Calu3 (cell line): ENCODE measurements at regions not wholly inside any gene's neighbourhood (a gene's known extent, or its start where the extent isn't known, plus 50 kb on each side); places are given as distances from the start of the nearest gene placed in this dataset.

ENCODE experiments used
- BruUV-seq: library from RNA; stranded (reverse); fragments of 400-500 nt; replicated peaks from 2 replicates; lab custom pipeline; 2021; lab: Mats Ljungman, UMichigan
- CTCF ChIA-PET: fragments of 300-600 bp; sonication (Branson Sonifier 250); formaldehyde crosslinking; loops from one replicate; lab custom pipeline; 2022; ENCODE audit warnings: antibody characterized with exemption; lab: Charles Lee
- DNase-seq: peaks from one replicate; pipeline ENCODE4 v3.0.0; 2022
- H3K27ac Mint-ChIP-seq: one replicate; pipeline ENCODE4 v1.8.0; 2022; ENCODE audit warnings: mixed read lengths; ENCODE audit not compliant: unreplicated experiment
- H3K27me3 Mint-ChIP-seq: one replicate; pipeline ENCODE4 v1.8.0; 2022; ENCODE audit warnings: mixed read lengths; ENCODE audit not compliant: unreplicated experiment
- H3K36me3 Mint-ChIP-seq: one replicate; pipeline ENCODE4 v1.8.0; 2022; ENCODE audit warnings: mild to moderate bottlenecking, moderate library complexity, mixed read lengths; ENCODE audit not compliant: insufficient read depth, unreplicated experiment
- H3K4me1 Mint-ChIP-seq: one replicate; pipeline ENCODE4 v1.8.0; 2022; ENCODE audit warnings: mild to moderate bottlenecking, low read depth, mixed read lengths; ENCODE audit not compliant: unreplicated experiment
- H3K4me3 Mint-ChIP-seq: one replicate; pipeline ENCODE4 v1.8.0; 2022; ENCODE audit warnings: mild to moderate bottlenecking, low read depth, moderate library complexity, mixed read lengths; ENCODE audit not compliant: unreplicated experiment
- H3K9me3 Mint-ChIP-seq: one replicate; pipeline ENCODE4 v1.8.0; 2022; ENCODE audit warnings: low read depth, mixed read lengths; ENCODE audit not compliant: unreplicated experiment
- intact Hi-C: fragments of 100-400 bp; cut with micrococcal nuclease; formaldehyde crosslinking; loops from one replicate; pipeline ENCODE4 v1.10.0; 2022; ENCODE audit not compliant: unreplicated experiment
- TF ChIP-seq, protein P1 (sequence below): fragments of 200-600 bp; IDR thresholded peaks from one replicate; pipeline ENCODE4 v1.8.0; 2022; ENCODE audit warnings: antibody characterized with exemption; ENCODE audit not compliant: unreplicated experiment

DNA sequence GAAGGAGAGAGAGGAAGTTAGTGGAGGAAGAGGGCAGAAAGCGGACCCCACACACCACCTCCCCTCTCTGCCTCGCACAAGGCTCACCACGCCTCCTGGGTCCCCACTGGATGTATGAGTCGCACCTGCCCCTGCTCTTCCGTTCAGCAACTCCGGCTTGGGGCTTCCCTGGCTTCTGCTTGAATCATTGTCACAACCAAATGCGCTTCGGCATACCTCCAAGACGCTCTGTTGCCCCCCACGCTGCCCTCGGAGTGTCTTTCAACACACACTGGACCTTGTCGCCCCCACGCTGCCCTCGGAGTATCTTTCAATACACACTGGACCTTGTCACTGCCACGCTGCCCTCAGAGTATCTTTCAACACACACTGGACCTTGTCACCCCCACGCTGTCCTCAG is 247.2 kb downstream of the TEX29 start:
- CTCF ChIA-PET: no interaction called here
- H3K36me3 Mint-ChIP-seq: no peaks in the 10 kb centered on the region
- H3K27me3 Mint-ChIP-seq: no peaks in the 10 kb centered on the region
- intact Hi-C loops: no loop called here
- DNase-seq: no peak
- H3K27ac Mint-ChIP-seq: no peak overlapping the region
- H3K4me1 Mint-ChIP-seq: no peaks in the 10 kb centered on the region
- no peak overlapping the region for H3K4me3 Mint-ChIP-seq
- H3K9me3 Mint-ChIP-seq: peaks cover 9% of the 10 kb centered on the region
- TF ChIP-seq, protein P1, sequence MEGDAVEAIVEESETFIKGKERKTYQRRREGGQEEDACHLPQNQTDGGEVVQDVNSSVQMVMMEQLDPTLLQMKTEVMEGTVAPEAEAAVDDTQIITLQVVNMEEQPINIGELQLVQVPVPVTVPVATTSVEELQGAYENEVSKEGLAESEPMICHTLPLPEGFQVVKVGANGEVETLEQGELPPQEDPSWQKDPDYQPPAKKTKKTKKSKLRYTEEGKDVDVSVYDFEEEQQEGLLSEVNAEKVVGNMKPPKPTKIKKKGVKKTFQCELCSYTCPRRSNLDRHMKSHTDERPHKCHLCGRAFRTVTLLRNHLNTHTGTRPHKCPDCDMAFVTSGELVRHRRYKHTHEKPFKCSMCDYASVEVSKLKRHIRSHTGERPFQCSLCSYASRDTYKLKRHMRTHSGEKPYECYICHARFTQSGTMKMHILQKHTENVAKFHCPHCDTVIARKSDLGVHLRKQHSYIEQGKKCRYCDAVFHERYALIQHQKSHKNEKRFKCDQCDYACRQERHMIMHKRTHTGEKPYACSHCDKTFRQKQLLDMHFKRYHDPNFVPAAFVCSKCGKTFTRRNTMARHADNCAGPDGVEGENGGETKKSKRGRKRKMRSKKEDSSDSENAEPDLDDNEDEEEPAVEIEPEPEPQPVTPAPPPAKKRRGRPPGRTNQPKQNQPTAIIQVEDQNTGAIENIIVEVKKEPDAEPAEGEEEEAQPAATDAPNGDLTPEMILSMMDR: no peak
- BruUV-seq: no TSS peak

DNA sequence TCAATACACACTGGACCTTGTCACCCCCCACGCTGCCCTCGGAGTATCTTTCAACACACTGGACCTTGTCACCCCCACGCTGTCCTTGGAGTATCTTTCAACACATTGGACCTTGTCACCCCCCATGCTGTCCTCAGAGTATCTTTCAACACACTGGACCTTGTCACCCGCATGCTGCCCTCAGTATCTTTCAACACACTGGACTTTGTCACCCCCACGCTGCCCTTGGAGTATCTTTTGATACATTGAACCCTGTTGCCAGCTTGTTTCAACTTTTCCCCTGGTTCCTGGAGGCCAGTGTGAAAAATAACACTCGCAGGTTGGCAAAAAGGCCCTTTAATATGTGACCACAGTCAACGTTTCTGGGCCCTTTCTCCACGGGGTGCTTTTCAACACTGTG is 247.8 kb downstream of the TEX29 start:
- peaks cover 9% of the 10 kb centered on the region for H3K9me3 Mint-ChIP-seq
- no peak for DNase-seq
- CTCF ChIA-PET: no interaction called here
- no peaks in the 10 kb centered on the region for H3K36me3 Mint-ChIP-seq
- intact Hi-C loops: no loop called here
- no peak overlapping the region for H3K4me3 Mint-ChIP-seq
- no peak overlapping the region for H3K27ac Mint-ChIP-seq
- BruUV-seq: no TSS peak
- H3K27me3 Mint-ChIP-seq: no peaks in the 10 kb centered on the region
- TF ChIP-seq, protein P1: no peak
- H3K4me1 Mint-ChIP-seq: no peaks in the 10 kb centered on the region

- Mint-ChIP-seq H3K4me1 (no peaks in the 10 kb centered on the region), H3K36me3 (no peaks in the 10 kb centered on the region), H3K27me3 (no peaks in the 10 kb centered on the region), H3K9me3 (peaks cover 11% of the 10 kb centered on the region), H3K4me3 (no peak overlapping the region), H3K27ac (no peak overlapping the region)
- BruUV-seq: no TSS peak
- intact Hi-C loops: no loop called here
- CTCF ChIA-PET: no interaction called here
- no peak for DNase-seq
- TF ChIP-seq, protein P1: no peak
Measured at GRCh38 chr13:111570911-111571310, 250.5 kb downstream of the TEX29 start.

DNA sequence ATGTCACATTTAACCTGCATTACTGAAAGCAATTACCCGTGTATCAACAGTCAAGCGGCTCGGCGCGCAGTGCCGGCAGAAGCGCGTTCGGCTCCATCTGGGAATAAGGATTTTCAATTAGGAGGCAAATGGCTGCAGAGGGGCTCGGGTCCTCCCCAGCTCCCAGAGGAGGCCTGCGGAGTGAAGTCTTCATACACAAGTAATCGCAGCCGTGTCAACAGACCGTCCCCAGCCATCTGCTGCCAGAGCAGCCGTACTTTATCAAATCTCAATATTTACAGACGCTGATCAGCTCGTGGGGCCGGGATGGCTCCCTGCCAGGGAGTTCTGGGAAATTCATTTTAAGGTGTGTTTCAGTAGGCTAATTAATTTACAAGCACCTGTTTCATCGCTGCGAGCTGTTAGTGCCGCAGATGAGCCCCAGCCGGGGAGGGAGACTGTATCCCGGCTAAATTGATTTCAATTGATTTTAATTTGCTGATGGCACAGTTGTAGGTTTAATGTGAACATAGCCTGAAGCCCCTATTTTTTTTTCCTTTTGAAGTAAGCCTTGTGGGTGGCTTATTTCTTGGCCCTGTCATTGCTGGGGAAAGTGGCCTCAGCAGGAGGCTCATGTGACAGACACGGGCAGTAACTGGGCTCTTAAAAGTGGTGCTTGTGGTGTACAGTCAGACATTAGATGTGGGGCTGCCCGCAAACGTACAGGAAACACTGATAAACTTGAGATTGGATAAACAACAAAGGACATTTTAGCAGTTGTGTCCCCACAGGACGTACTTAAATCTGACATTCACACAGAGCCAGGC is 252.7 kb downstream of the TEX29 start:
- no TSS peak for BruUV-seq
- TF ChIP-seq, protein P1: no peak
- CTCF ChIA-PET: no interaction called here
- no peak overlapping the region for H3K4me3 Mint-ChIP-seq
- no peaks in the 10 kb centered on the region for H3K36me3 Mint-ChIP-seq
- no peak overlapping the region for H3K27ac Mint-ChIP-seq
- no peaks in the 10 kb centered on the region for H3K4me1 Mint-ChIP-seq
- intact Hi-C loops: no loop called here
- no peaks in the 10 kb centered on the region for H3K27me3 Mint-ChIP-seq
- peaks cover 3% of the 10 kb centered on the region for H3K9me3 Mint-ChIP-seq
- DNase-seq: no peak
